Esophagus squamous epithelium (tissue), 5 donors: ENCODE measurements at regions not wholly inside any gene's neighbourhood (a gene's known extent, or its start where the extent isn't known, plus 50 kb on each side); places are given as distances from the start of the nearest gene placed in this dataset.

Experiments
- DNase-seq: peaks from one replicate; lab custom pipeline; 2025; lab: John Stamatoyannopoulos, UW
- H3K27ac ChIP-seq, 4 donors: fragments of 200-600 bp; sonication (generic); one replicate each; pipeline ENCODE4 v1.5.1; 2016 to 2019; ENCODE audit warnings: mild to moderate bottlenecking in 1 of 4
- H3K27me3 ChIP-seq, 4 donors: fragments of 200-600 bp; sonication (generic); 1 replicate in 3 of 4; 2 replicates in 1 of 4; pipeline versions ENCODE4 v1.5.1 to v1.6.0; 2017 to 2021; ENCODE audit warnings: antibody characterized with exemption in 1 of 4
- H3K36me3 ChIP-seq, 3 donors: fragments of 200-600 bp; sonication (generic); one replicate each; pipeline ENCODE4 v1.5.1; 2016 to 2019
- H3K4me1 ChIP-seq, 3 donors: fragments of 200-600 bp; sonication (generic); one replicate each; pipeline ENCODE4 v1.5.1; 2017 to 2019
- H3K4me3 ChIP-seq, 4 donors: fragments of 200-600 bp; sonication (generic); 1 replicate in 3 of 4; 2 replicates in 1 of 4; pipeline ENCODE4 v1.5.1; 2016 to 2019; ENCODE audit warnings: mild to moderate bottlenecking in 2 of 4, moderate library complexity in 1 of 4
- H3K9me3 ChIP-seq, 3 donors: fragments of 200-600 bp; sonication (generic); one replicate each; pipeline ENCODE4 v1.5.1; 2016 to 2019
- POLR2A ChIP-seq, 4 donors: fragments of 450-650 bp; IDR thresholded peaks; one replicate each; pipeline ENCODE4 v1.6.1; 2017; ENCODE audit warnings: antibody characterized with exemption in 4 of 4, mild to moderate bottlenecking in 4 of 4, moderate library complexity in 3 of 4
- WGBS, 2 donors: methylation state at CpG; one replicate each; pipeline ENCODE4 v1.1.5; 2018; 5-methylcytosine and 5-hydroxymethylcytosine counted together
- intact Hi-C: fragments of 100-400 bp; cut with DNase I; formaldehyde crosslinking; loops from one replicate; pipeline ENCODE4 v1.15.0; 2022
- TF ChIP-seq, protein P1 (sequence below), 6 experiments: fragments of 450-650 bp in 4 of 6; fragments of 200-600 bp in 2 of 6; sonication (generic) in 2 of 6; IDR thresholded peaks; one replicate each; pipeline ENCODE4 v1.5.1; 2016 to 2019; ENCODE audit warnings: antibody characterized with exemption in 6 of 6, mild to moderate bottlenecking in 4 of 6, moderate library complexity in 4 of 6
- donor health status: DM: yes; HTN: yes; CAD: no.

DNA sequence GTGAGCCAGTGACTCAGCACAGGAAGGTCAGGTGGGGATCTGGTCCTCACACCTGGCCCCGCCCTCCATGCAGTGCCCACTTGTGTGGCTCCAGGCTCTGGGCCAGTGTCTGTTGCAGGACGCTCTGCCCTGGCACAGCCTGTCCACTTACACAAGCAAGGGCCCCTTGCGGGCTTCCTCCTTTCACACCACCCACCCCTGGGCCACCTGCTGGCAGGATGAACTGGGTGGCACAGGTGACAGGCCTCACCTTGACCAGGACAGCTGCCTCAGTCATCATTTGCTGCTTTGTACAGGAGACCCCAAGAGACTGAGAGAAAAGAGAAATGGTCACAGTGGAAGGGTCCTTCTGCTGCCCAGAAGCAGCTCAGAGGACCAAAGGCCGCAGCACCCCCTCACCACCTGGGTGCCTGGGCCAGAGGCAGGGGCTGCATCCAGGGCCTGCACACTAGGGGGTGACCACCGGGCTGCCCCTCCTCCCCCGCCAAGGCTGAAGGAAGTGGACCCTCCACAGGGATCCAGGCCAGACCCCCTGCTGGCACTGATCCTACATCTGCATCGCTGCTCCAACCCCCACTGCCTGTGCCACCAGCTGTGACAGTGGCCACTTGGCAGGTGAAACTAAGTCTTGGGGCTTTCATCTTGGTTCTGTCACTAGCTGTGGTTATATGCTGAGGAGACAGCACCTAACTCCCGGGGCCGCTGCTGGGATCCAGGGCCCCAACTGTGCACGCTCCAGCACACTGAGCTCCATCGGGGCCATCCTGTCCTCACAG, 110.3 kb downstream of the TUBA3C start:
- 78% methylated on average over 6 to 9 of the region's 11 CpGs for WGBS, 2 donors
- peaks cover 0 to 9% (median 4%) of the 10 kb centered on the region in 3 donors for H3K9me3 ChIP-seq
- TF ChIP-seq, protein P1, sequence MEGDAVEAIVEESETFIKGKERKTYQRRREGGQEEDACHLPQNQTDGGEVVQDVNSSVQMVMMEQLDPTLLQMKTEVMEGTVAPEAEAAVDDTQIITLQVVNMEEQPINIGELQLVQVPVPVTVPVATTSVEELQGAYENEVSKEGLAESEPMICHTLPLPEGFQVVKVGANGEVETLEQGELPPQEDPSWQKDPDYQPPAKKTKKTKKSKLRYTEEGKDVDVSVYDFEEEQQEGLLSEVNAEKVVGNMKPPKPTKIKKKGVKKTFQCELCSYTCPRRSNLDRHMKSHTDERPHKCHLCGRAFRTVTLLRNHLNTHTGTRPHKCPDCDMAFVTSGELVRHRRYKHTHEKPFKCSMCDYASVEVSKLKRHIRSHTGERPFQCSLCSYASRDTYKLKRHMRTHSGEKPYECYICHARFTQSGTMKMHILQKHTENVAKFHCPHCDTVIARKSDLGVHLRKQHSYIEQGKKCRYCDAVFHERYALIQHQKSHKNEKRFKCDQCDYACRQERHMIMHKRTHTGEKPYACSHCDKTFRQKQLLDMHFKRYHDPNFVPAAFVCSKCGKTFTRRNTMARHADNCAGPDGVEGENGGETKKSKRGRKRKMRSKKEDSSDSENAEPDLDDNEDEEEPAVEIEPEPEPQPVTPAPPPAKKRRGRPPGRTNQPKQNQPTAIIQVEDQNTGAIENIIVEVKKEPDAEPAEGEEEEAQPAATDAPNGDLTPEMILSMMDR (IDR thresholded peaks at IDR 0.05), result no peak
- TF ChIP-seq POLR2A (IDR thresholded peaks at IDR 0.05), result no peak
- DNase-seq, result no peak
- H3K27ac ChIP-seq, result no peak overlapping the region
- H3K4me3 ChIP-seq, result no peak overlapping the region
- no peaks in the 10 kb centered on the region for H3K4me1 ChIP-seq
- intact Hi-C loops, result no loop called here
- no peaks in the 10 kb centered on the region for H3K27me3 ChIP-seq
- no peaks in the 10 kb centered on the region for H3K36me3 ChIP-seq

DNA sequence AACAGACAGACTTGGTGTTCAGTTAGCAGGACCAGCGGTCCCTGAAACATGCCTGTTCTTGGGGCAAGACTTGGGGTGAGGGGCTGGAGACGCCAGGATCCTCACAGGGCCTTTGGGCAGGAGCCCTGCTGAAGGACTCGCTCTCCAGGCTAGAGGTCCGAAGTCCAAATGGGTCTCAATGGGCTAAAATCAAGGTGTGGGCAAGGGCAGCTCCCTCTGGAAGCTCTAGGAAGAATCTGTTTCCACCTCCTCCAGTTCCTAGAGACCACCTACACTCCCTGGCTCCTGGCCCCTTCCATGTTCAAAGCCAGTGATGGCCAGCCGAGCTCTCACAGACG, 111.3 kb downstream of the TUBA3C start:
- Histone ChIP-seq H3K4me3 (no peak overlapping the region), H3K9me3 (peaks cover 0 to 5% (median 4%) of the 10 kb centered on the region in 3 donors), H3K36me3 (no peaks in the 10 kb centered on the region), H3K27ac (no peak overlapping the region), H3K27me3 (no peaks in the 10 kb centered on the region), H3K4me1 (no peaks in the 10 kb centered on the region)
- WGBS, 2 donors, result 78 to 82% methylated on average over 2 to 4 of the region's 6 CpGs
- TF ChIP-seq, protein P1 (IDR thresholded peaks at IDR 0.05), result no peak
- TF ChIP-seq POLR2A (IDR thresholded peaks at IDR 0.05), result no peak
- intact Hi-C loops, result no loop called here
- no peak for DNase-seq

DNA sequence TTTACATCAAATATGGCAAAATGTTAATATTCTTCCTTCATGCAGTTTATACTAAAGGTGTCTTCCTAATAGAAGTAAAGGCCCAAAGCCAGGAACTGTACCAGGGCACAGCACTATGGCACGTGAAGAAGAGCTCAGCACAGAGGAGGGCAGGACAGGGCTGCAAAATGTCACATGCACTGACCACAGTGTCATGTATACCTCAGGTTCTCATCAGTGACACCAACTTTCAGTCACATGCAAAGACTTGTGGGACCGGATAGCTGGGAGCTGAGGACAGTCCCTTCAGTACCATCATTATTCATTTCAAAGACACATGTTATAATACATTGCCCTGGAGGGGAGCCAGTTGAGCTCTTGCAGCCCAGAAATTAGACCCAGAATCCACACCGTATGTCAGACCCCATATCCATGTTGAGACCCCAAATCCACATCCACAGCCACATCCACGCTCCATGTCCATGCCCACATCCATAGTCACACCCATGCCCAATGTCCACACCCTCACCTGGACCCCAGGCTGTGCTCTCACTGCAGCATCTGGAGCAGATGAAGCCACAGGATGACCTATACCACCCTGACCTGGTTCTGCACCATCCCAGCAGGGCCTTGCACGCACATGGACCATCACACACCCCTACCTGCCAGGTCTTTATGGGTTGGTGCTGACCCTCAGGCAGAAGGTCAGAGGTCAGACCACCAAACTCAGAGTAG, 111.8 kb downstream of the TUBA3C start:
- no peaks in the 10 kb centered on the region for H3K4me1 ChIP-seq
- H3K4me3 ChIP-seq, result no peak overlapping the region
- no peak overlapping the region for H3K27ac ChIP-seq
- 50 to 53% methylated on average over 3 of the region's 5 CpGs for WGBS, 2 donors
- H3K36me3 ChIP-seq, result no peaks in the 10 kb centered on the region
- intact Hi-C loops, result no loop called here
- no peaks in the 10 kb centered on the region for H3K27me3 ChIP-seq
- peaks cover 0 to 8% (median 4%) of the 10 kb centered on the region in 3 donors for H3K9me3 ChIP-seq
- DNase-seq, result no peak
- TF ChIP-seq, protein P1 (IDR thresholded peaks at IDR 0.05), result no peak
- no peak for TF ChIP-seq POLR2A (IDR thresholded peaks at IDR 0.05)

DNA sequence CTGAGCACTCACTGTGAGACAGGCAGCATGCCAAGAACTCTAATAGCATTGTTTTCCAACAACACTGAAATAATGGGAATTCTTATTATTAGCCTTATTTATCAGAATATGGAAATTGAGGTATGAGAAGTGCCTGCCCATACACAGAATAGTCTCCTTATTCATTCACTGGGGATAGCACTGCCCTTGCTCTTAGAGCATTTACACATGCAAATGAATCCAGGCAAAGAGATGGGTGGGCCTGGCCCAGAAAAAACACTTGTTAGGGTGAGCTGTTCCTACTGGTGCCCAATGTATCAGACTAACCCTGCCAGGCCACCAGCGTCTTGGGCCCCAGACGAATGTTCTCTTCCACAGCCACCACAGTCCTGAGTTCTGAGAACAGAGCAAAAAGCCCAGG, 112.9 kb downstream of the TUBA3C start:
- TF ChIP-seq, protein P1 (IDR thresholded peaks at IDR 0.05), result no peak
- no peak for TF ChIP-seq POLR2A (IDR thresholded peaks at IDR 0.05)
- intact Hi-C loops, result no loop called here
- H3K4me1 ChIP-seq, result no peaks in the 10 kb centered on the region

DNA sequence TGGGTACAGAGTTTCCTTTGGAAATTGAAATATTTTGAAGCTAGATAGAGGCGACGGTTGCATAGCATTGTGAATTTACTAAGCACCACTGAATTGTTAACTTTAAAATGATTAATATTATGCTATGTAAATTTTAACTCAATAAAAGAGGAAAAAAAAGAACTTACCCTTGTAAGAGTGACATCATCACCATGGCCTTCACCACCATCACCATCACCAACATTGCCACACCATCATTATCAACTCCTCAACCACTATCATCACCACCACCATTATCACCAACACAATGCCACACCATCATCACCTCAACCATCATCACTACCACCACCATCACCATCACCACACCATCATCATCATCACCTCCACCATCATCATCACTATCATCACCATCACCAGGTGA, 113.9 kb downstream of the TUBA3C start:
- no peak for DNase-seq
- Histone ChIP-seq H3K4me3 (no peak overlapping the region), H3K36me3 (no peaks in the 10 kb centered on the region), H3K9me3 (peaks cover 0 to 29% (median 10%) of the 10 kb centered on the region in 3 donors), H3K27me3 (no peaks in the 10 kb centered on the region), H3K27ac (no peak overlapping the region), H3K4me1 (no peaks in the 10 kb centered on the region)
- 88 to 92% methylated on average over 2 of the region's 2 CpGs for WGBS, 2 donors
- no peak for TF ChIP-seq POLR2A (IDR thresholded peaks at IDR 0.05)
- TF ChIP-seq, protein P1 (IDR thresholded peaks at IDR 0.05), result no peak
- intact Hi-C loops, result no loop called here

More for the DNA sequence above, 112.9 kb downstream of the TUBA3C start:
- Histone ChIP-seq H3K27me3 (no peaks in the 10 kb centered on the region), H3K36me3 (no peaks in the 10 kb centered on the region), H3K4me3 (no peak overlapping the region), H3K27ac (no peak overlapping the region), H3K9me3 (peaks cover 0 to 20% (median 4%) of the 10 kb centered on the region in 3 donors)
- DNase-seq, result no peak
- WGBS, 2 donors, result 50 to 75% methylated on average over 1 to 2 of the region's 2 CpGs
